ACC112 (cell line): ENCODE measurements at regions not wholly inside any gene's neighbourhood (a gene's known extent, or its start where the extent isn't known, plus 50 kb on each side); places are given as distances from the start of the nearest gene placed in this dataset.

Experiments
- H2AFZ ChIP-seq: fragments of 200-600 bp; sonication (generic); one replicate; pipeline ENCODE4 v1.6.0; 2017; ENCODE audit warnings: antibody characterized with exemption, low read length; ENCODE audit not compliant: unreplicated experiment
- H3K27ac ChIP-seq: fragments of 200-600 bp; sonication (generic); 2 replicates; pipeline ENCODE4 v1.5.1; 2014; ENCODE audit warnings: low read depth, mild to moderate bottlenecking, antibody characterized with exemption, low read length, moderate library complexity
- H3K27me3 ChIP-seq: fragments of 200-600 bp; sonication (generic); 2 replicates; pipeline ENCODE4 v1.6.1; 2014; ENCODE audit warnings: mild to moderate bottlenecking, antibody characterized with exemption, low read length, moderate library complexity, mixed read lengths; ENCODE audit not compliant: insufficient read depth
- H3K36me3 ChIP-seq: fragments of 200-600 bp; sonication (generic); 2 replicates; pipeline ENCODE4 v1.6.1; 2016; ENCODE audit warnings: mild to moderate bottlenecking, antibody characterized with exemption, low read length, moderate library complexity, mixed read lengths; ENCODE audit not compliant: insufficient read depth
- H3K4me1 ChIP-seq: fragments of 200-600 bp; sonication (generic); one replicate; pipeline ENCODE4 v1.6.1; 2016; ENCODE audit warnings: low read length, mixed read lengths; ENCODE audit not compliant: insufficient read depth, unreplicated experiment, control insufficient read depth
- H3K4me3 ChIP-seq: fragments of 200-600 bp; sonication (generic); 2 replicates; pipeline ENCODE4 v1.5.1; 2014; ENCODE audit warnings: mild to moderate bottlenecking, low read depth, low read length
- H3K79me2 ChIP-seq: fragments of 200-600 bp; sonication (generic); one replicate; pipeline ENCODE4 v1.6.0; 2016; ENCODE audit warnings: low read length; ENCODE audit not compliant: control insufficient read depth, unreplicated experiment, insufficient read depth

DNA sequence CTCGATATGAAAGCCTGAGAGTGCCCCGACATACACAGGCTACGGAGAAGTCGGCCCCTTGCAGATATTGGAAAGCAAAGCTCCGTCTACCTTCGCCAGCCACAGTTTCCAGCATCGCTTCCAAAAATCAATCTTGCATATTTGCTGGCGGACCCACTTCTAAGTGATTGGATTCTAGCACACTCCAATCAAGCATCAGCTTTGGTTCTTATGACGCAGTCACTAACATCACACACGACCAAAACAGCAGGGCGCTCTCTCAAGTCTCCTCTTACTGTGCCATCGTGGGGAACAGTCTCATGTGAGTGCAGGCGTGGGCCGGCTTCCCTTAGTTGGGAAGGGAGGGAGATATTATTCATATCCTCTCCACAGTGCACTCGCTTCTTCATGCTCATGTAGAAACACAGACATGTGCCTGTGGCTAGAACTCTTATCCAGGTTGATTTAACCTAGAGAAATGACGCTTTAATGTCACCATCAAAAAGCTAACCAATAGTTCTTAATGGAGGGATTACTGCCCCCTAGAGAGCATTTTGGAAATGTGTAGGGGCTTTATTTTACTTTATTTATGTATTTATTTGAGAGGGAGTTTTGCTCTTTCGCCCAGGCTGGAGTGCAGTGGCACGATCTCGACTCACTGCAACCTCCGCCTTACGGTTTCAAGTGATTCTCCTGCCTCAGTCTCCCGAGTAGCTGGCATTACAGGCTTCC lies 229.8 kb downstream of the SOD2 start:
- Histone ChIP-seq H3K36me3 (no peaks in the 10 kb centered on the region), H3K27me3 (0 out of 2 replicates have a peak, but pooled peaks cover 6% of the 10 kb centered on the region), H3K27ac (no peak overlapping the region), H3K4me3 (no peak overlapping the region), H3K79me2 (no peaks in the 10 kb centered on the region), H3K4me1 (no peaks in the 10 kb centered on the region), H2AFZ (no peak overlapping the region)

- H3K4me1 ChIP-seq, result no peaks in the 10 kb centered on the region
- H3K4me3 ChIP-seq, result no peak overlapping the region
- no peaks in the 10 kb centered on the region for H3K79me2 ChIP-seq
- no peak overlapping the region for H2AFZ ChIP-seq
- no peaks in the 10 kb centered on the region for H3K36me3 ChIP-seq
- H3K27me3 ChIP-seq, result 0 out of 2 replicates have a peak, but pooled peaks cover 6% of the 10 kb centered on the region
- H3K27ac ChIP-seq, result no peak overlapping the region
Measured at GRCh38 chr6:159462431-159462830, 230.6 kb downstream of the SOD2 start.

- Histone ChIP-seq H2AFZ (no peak overlapping the region), H3K36me3 (no peaks in the 10 kb centered on the region), H3K4me1 (no peaks in the 10 kb centered on the region), H3K27me3 (0 out of 2 replicates have a peak, but pooled peaks cover 6% of the 10 kb centered on the region), H3K79me2 (no peaks in the 10 kb centered on the region), H3K27ac (no peak overlapping the region), H3K4me3 (no peak overlapping the region)
Measured at GRCh38 chr6:159461998-159462397, 231.0 kb downstream of the SOD2 start.

GRCh38 chr6:159461266-159461665 lies 231.8 kb downstream of the SOD2 start:
- H3K79me2 ChIP-seq, result no peaks in the 10 kb centered on the region
- 0 out of 2 replicates have a peak, but pooled peaks cover 6% of the 10 kb centered on the region for H3K27me3 ChIP-seq
- no peak overlapping the region for H2AFZ ChIP-seq
- H3K36me3 ChIP-seq, result no peaks in the 10 kb centered on the region
- H3K4me1 ChIP-seq, result no peaks in the 10 kb centered on the region
- no peak overlapping the region for H3K4me3 ChIP-seq
- no peak overlapping the region for H3K27ac ChIP-seq

- no peak overlapping the region for H3K27ac ChIP-seq
- H2AFZ ChIP-seq, result no peak overlapping the region
- no peaks in the 10 kb centered on the region for H3K4me1 ChIP-seq
Measured at GRCh38 chr6:159460476-159460875, 232.6 kb downstream of the SOD2 start.

DNA sequence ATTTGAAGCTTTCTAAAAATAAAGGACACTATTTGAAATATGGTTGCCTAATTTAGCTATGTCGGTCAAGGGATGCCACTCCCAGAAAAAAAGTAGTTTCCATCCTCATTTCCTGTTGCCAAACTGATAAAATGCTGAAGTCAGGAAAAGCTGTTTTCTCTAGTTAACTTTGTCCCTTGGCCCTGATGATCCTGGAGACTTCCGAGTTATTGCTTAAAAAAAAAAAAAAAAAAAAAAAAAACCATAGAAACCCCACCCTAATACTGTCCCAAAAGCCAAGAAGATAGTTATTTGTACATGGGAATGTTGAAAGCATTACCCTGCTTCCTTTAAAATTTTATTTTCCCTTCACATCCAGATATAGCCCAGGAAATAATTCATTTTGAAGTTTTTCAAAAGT lies 236.7 kb downstream of the SOD2 start:
- Histone ChIP-seq H3K79me2 (no peaks in the 10 kb centered on the region), H3K36me3 (no peaks in the 10 kb centered on the region), H3K27me3 (no peaks in the 10 kb centered on the region), H3K4me3 (no peak overlapping the region), H2AFZ (no peak overlapping the region), H3K4me1 (no peaks in the 10 kb centered on the region), H3K27ac (no peak overlapping the region)

More at GRCh38 chr6:159460476-159460875, 232.6 kb downstream of the SOD2 start:
- H3K27me3 ChIP-seq, result 0 out of 2 replicates have a peak, but pooled peaks cover 6% of the 10 kb centered on the region
- H3K79me2 ChIP-seq, result no peaks in the 10 kb centered on the region
- no peaks in the 10 kb centered on the region for H3K36me3 ChIP-seq
- no peak overlapping the region for H3K4me3 ChIP-seq

- H3K79me2 ChIP-seq, result no peaks in the 10 kb centered on the region
- no peaks in the 10 kb centered on the region for H3K36me3 ChIP-seq
- no peak overlapping the region for H3K27ac ChIP-seq
- H3K4me1 ChIP-seq, result no peaks in the 10 kb centered on the region
- H3K27me3 ChIP-seq, result no peaks in the 10 kb centered on the region
- no peak overlapping the region for H2AFZ ChIP-seq
- H3K4me3 ChIP-seq, result no peak overlapping the region
Measured at GRCh38 chr6:159455700-159456274, 237.3 kb downstream of the SOD2 start.

DNA sequence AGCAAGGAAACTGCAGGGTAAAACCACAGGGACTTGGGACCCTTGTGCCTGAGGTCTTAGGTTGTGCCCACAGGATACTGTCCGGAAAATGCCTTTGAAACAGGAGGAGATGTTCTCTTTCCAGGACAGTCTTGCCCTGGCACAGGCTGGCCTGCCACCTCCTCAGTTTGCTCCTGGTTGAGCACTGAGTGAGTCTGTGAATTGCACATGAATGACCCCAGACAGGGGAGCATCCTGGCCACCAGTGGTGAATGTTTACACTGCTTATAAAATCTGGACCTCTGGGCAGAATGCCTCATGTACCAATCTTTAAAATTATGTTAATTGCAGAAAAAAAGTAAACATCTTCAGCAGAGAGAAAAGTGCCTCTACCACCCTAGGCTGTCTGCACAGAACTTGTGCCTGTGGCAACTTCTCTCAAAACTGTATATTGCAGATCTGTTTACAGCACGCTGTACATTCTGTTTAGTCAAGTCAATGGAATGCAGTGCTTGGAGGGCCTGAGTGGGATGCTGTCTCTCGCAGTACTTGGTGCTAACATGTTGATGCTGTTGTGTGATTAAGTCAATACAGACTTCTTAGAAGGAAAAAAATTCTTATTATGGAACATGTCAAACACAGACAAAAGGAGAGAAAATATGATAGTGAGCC lies 242.1 kb downstream of the SOD2 start:
- Histone ChIP-seq H3K4me3 (no peak overlapping the region), H3K4me1 (no peaks in the 10 kb centered on the region), H2AFZ (no peak overlapping the region), H3K27ac (no peak overlapping the region), H3K27me3 (no peaks in the 10 kb centered on the region), H3K79me2 (no peaks in the 10 kb centered on the region), H3K36me3 (no peaks in the 10 kb centered on the region)

DNA sequence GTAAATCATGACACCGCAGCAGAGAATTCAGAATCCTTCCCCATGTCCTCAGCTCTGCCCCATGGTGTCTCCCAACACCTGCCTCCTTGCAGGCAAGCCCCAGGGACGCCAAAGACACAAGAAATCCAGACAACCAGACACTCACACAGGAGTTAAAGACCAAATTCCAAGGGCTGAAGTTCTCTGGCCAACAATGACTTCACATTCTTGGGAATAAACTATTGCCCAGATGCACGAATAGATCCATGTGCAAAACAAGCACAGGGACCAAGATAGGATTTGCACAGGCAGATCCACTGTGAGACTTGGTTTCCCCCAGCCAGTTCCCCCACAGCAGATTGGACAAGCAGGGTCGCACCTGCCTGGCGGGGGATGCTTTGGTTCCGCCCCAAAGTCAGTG lies 246.7 kb downstream of the SOD2 start:
- Histone ChIP-seq H3K27me3 (no peaks in the 10 kb centered on the region), H3K27ac (no peak overlapping the region), H3K36me3 (no peaks in the 10 kb centered on the region), H3K4me3 (no peak overlapping the region), H2AFZ (no peak overlapping the region), H3K4me1 (no peaks in the 10 kb centered on the region), H3K79me2 (no peaks in the 10 kb centered on the region)

- H3K4me1 ChIP-seq, result no peaks in the 10 kb centered on the region
- H3K27ac ChIP-seq, result no peak overlapping the region
- no peak overlapping the region for H2AFZ ChIP-seq
- H3K79me2 ChIP-seq, result no peaks in the 10 kb centered on the region
- H3K36me3 ChIP-seq, result no peaks in the 10 kb centered on the region
- H3K4me3 ChIP-seq, result no peak overlapping the region
- H3K27me3 ChIP-seq, result no peaks in the 10 kb centered on the region
Measured at GRCh38 chr6:159445351-159445750, 247.7 kb downstream of the SOD2 start.
